ENCODE measurements at regions not wholly inside any gene's neighbourhood (a gene's known extent, or its start where the extent isn't known, plus 50 kb on each side); places are given as distances from the start of the nearest gene placed in this dataset.
"Not testable (repeated sequence)": the region's sequence is repeated elsewhere in the genome, so short reads cannot be mapped to it uniquely, and the experiment has no call there.

- H3K27ac ChIP-seq = no peak overlapping the region
- H3K4me3 ChIP-seq = no peak overlapping the region
- H3K4me1 ChIP-seq (ENCODE audit: low read depth) = no peaks in the 10 kb centered on the region
- DNase-seq (ENCODE audit: low read depth in 1 of 2, low spot score in 1 of 2) = peak in 1 of 2 donors; percentile 66
- H3K9me3 ChIP-seq (ENCODE audit: low read depth) = no peaks in the 10 kb centered on the region
- no peaks in the 10 kb centered on the region for H3K27me3 ChIP-seq
- TF ChIP-seq, protein P1, sequence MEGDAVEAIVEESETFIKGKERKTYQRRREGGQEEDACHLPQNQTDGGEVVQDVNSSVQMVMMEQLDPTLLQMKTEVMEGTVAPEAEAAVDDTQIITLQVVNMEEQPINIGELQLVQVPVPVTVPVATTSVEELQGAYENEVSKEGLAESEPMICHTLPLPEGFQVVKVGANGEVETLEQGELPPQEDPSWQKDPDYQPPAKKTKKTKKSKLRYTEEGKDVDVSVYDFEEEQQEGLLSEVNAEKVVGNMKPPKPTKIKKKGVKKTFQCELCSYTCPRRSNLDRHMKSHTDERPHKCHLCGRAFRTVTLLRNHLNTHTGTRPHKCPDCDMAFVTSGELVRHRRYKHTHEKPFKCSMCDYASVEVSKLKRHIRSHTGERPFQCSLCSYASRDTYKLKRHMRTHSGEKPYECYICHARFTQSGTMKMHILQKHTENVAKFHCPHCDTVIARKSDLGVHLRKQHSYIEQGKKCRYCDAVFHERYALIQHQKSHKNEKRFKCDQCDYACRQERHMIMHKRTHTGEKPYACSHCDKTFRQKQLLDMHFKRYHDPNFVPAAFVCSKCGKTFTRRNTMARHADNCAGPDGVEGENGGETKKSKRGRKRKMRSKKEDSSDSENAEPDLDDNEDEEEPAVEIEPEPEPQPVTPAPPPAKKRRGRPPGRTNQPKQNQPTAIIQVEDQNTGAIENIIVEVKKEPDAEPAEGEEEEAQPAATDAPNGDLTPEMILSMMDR (IDR thresholded peaks at IDR 0.05; ENCODE audit: low read depth, low read length) = no peak
- H3K36me3 ChIP-seq = no peaks in the 10 kb centered on the region
These were observed 77.0 kb upstream of the PDE1A start for GRCh38 chr2:182503886-182504285.

DNA sequence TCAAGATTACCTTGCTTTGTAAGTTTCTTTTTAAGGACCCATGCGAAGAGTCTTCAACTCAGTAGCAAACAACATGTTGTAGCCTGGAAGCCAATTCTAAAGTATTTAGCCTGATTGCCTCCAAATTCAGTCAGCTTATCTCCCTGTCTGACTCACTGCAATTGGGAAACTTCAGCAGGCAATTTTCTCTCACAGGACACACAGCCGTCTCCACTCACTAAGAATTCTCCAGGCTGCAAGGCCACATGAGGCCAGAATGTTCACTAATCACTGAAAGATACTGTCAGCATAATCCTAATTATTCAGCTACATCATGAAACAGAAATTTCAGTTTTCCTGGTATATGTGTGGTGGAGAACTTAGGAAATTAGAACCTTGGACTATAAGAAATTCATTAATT is 78.1 kb upstream of the PDE1A start:
- Histone ChIP-seq H3K36me3 (no peaks in the 10 kb centered on the region), H3K9me3 (ENCODE audit: low read depth) (no peaks in the 10 kb centered on the region), H3K27me3 (no peaks in the 10 kb centered on the region), H3K27ac (no peak overlapping the region), H3K4me3 (no peak overlapping the region), H3K4me1 (ENCODE audit: low read depth) (no peaks in the 10 kb centered on the region)
- TF ChIP-seq, protein P1 (IDR thresholded peaks at IDR 0.05; ENCODE audit: low read depth, low read length) = no peak
- peak; percentile 10 to 97 for DNase-seq (ENCODE audit: low read depth in 1 of 2, low spot score in 1 of 2)

DNA sequence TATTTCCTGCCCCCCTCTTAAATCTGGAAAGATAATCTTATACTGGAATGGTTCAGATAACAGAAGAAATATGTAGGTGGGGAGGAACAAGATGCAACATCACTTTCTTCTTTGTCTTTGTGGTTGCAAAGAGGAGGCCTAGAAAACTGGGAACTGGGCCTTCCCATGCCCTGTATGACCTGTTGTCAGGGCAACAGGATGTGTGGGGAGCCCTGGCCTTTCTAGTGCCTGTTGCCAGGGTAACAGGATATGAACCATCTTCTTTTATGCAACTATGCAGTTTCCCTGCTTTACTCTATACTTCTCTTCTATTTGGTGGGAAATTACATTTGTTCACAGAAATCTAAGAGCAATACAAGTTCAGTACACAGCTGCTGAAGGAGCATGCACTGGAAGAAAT is 79.8 kb upstream of the PDE1A start:
- peak in 1 of 2 donors; percentile 88 for DNase-seq (ENCODE audit: low read depth in 1 of 2, low spot score in 1 of 2)
- Histone ChIP-seq H3K4me1 (ENCODE audit: low read depth) (no peaks in the 10 kb centered on the region), H3K27me3 (no peaks in the 10 kb centered on the region), H3K27ac (no peak overlapping the region), H3K4me3 (no peak overlapping the region), H3K36me3 (no peaks in the 10 kb centered on the region), H3K9me3 (ENCODE audit: low read depth) (no peaks in the 10 kb centered on the region)
- TF ChIP-seq, protein P1 (IDR thresholded peaks at IDR 0.05; ENCODE audit: low read depth, low read length) = no peak

DNA sequence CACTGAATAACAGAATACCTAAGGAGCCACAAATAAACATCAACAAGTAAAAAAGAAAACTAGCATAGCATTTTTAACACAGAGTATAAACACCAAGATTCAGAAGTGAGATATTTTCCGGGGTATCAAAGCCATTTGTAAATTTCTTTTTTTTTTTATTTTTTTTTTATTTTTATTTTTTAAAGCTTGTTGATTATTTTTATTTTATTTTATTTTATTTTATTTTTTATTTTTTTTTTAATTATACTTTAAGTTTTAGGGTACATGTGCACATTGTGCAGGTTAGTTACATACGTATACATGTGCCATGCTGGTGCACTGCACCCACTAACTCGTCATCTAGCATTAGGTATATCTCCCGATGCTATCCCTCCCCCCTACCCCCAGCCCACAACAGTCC is 81.7 kb upstream of the PDE1A start:
- not testable (repeated sequence) for H3K27ac ChIP-seq; H3K27me3 ChIP-seq; H3K4me3 ChIP-seq; H3K9me3 ChIP-seq (ENCODE audit: low read depth); H3K4me1 ChIP-seq (ENCODE audit: low read depth); H3K36me3 ChIP-seq; DNase-seq (ENCODE audit: low read depth in 1 of 2, low spot score in 1 of 2)

- no peak overlapping the region for H3K4me3 ChIP-seq
- H3K36me3 ChIP-seq = no peaks in the 10 kb centered on the region
- no peaks in the 10 kb centered on the region for H3K9me3 ChIP-seq (ENCODE audit: low read depth)
- TF ChIP-seq, protein P1 (IDR thresholded peaks at IDR 0.05; ENCODE audit: low read depth, low read length) = no peak
- H3K4me1 ChIP-seq (ENCODE audit: low read depth) = no peaks in the 10 kb centered on the region
- no peaks in the 10 kb centered on the region for H3K27me3 ChIP-seq
- no peak for DNase-seq (ENCODE audit: low read depth in 1 of 2, low spot score in 1 of 2)
- H3K27ac ChIP-seq = no peak overlapping the region
These were observed 82.4 kb upstream of the PDE1A start for GRCh38 chr2:182509216-182509615.

- H3K36me3 ChIP-seq = no peaks in the 10 kb centered on the region
- no peak overlapping the region for H3K27ac ChIP-seq
- H3K4me3 ChIP-seq = no peak overlapping the region
- TF ChIP-seq, protein P1 (IDR thresholded peaks at IDR 0.05; ENCODE audit: low read depth, low read length) = no peak
- no peak for DNase-seq (ENCODE audit: low read depth in 1 of 2, low spot score in 1 of 2)
- H3K27me3 ChIP-seq = no peaks in the 10 kb centered on the region
- no peaks in the 10 kb centered on the region for H3K9me3 ChIP-seq (ENCODE audit: low read depth)
- no peaks in the 10 kb centered on the region for H3K4me1 ChIP-seq (ENCODE audit: low read depth)
These were observed 94.9 kb upstream of the PDE1A start for GRCh38 chr2:182521453-182522404.

All from cardiac muscle cell (in vitro differentiated cells and primary cell).